CD4-positive, CD25-positive, alpha-beta regulatory T cell (primary cell): ENCODE measurements at regions not wholly inside any gene's neighbourhood (a gene's known extent, or its start where the extent isn't known, plus 50 kb on each side); places are given as distances from the start of the nearest gene placed in this dataset.

ENCODE experiments used
- ATAC-seq, 2 donors: fragments of 150-1000 bp; cut with Tn5 transposase; one replicate each; pipeline ENCODE4 v1.10.0; 2021; ENCODE audit warnings: low read depth in 2 of 2, moderate number of reproducible peaks in 2 of 2, moderate library complexity in 1 of 2
- DNase-seq, 3 donors: peaks; one replicate each; pipeline versions ENCODE4 v3.0.0 to v3.0.0-alpha.2; 2012 to 2022; ENCODE audit warnings: mixed read lengths in 1 of 3
- H3K27ac ChIP-seq: one replicate; pipeline ENCODE4 v1.7.0; 2013; ENCODE audit warnings: mild to moderate bottlenecking, low read length; ENCODE audit not compliant: insufficient read depth, poor library complexity, severe bottlenecking
- H3K27me3 ChIP-seq: one replicate; pipeline ENCODE4 v1.7.0; 2013; ENCODE audit warnings: low read length; ENCODE audit not compliant: control insufficient read depth, insufficient read depth
- H3K36me3 ChIP-seq: one replicate; pipeline ENCODE4 v1.7.0; 2013; ENCODE audit warnings: mild to moderate bottlenecking, low read length, moderate library complexity; ENCODE audit not compliant: control insufficient read depth, insufficient read depth
- H3K4me1 ChIP-seq: 2 replicates; pipeline ENCODE4 v1.7.0; 2013; ENCODE audit warnings: mild to moderate bottlenecking, low read length; ENCODE audit not compliant: insufficient read depth, control insufficient read depth, poor library complexity, severe bottlenecking
- H3K4me3 ChIP-seq: one replicate; pipeline ENCODE4 v1.7.0; 2013; ENCODE audit warnings: low read depth, mild to moderate bottlenecking, low read length, moderate library complexity
- H3K9me3 ChIP-seq, 2 experiments: 1 replicate in 1 of 2; 2 replicates in 1 of 2; pipeline ENCODE4 v1.7.0; 2013; ENCODE audit warnings: low read length in 2 of 2, mild to moderate bottlenecking in 1 of 2, moderate library complexity in 1 of 2; ENCODE audit not compliant: control insufficient read depth in 2 of 2
- H3K27ac Mint-ChIP-seq, 3 donors: one replicate each; pipeline ENCODE4 v1.8.0; 2020 to 2022; ENCODE audit warnings: mild to moderate bottlenecking in 3 of 3, mixed read lengths in 3 of 3, moderate library complexity in 2 of 3
- H3K27me3 Mint-ChIP-seq: one replicate; pipeline ENCODE4 v1.8.0; 2022; ENCODE audit warnings: mild to moderate bottlenecking, mixed read lengths
- H3K36me3 Mint-ChIP-seq: one replicate; pipeline ENCODE4 v1.8.0; 2020; ENCODE audit warnings: mixed read lengths
- H3K4me1 Mint-ChIP-seq, 4 donors: one replicate each; pipeline ENCODE4 v1.8.0; 2020 to 2022; ENCODE audit warnings: mixed read lengths in 4 of 4, mild to moderate bottlenecking in 1 of 4
- H3K4me3 Mint-ChIP-seq, 4 donors: one replicate each; pipeline ENCODE4 v1.8.0; 2020 to 2022; ENCODE audit warnings: mild to moderate bottlenecking in 4 of 4, mixed read lengths in 4 of 4, moderate library complexity in 3 of 4
- H3K9me3 Mint-ChIP-seq, 7 donors: one replicate each; pipeline ENCODE4 v1.8.0; 2020 to 2022; ENCODE audit warnings: mixed read lengths in 7 of 7, mild to moderate bottlenecking in 3 of 7, moderate library complexity in 2 of 7

DNA sequence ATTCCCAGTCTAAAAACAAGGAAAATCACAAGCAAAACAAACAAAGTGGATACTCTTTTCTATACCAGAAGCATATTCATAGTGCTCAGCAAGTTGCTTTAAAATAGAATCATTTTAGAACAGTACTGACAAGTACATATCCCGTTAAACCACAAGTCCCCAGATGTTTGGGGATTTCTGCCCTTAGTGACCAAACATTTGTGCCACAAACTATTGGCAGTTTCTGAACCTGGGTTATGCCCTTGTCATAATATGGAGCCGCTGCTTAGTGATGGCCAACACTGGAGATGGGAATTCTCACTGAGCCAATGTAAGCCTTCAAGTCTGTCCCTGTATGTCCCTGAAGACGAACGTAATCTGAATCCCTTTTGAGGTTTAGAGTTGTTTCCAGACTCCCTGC is 436.7 kb upstream of the JAG1 start:
- Mint-ChIP-seq H3K36me3 (no peaks in the 10 kb centered on the region), H3K4me1 (no peaks in the 10 kb centered on the region), H3K9me3 (peaks cover 0 to 8% (median 3%) of the 10 kb centered on the region in 7 donors), H3K4me3 (no peak overlapping the region), H3K27me3 (no peaks in the 10 kb centered on the region), H3K27ac (no peak overlapping the region)
- Histone ChIP-seq H3K36me3 (no peaks in the 10 kb centered on the region), H3K4me3 (no peak overlapping the region), H3K27me3 (no peaks in the 10 kb centered on the region), H3K27ac (no peak overlapping the region), H3K9me3 (no peaks in the 10 kb centered on the region), H3K4me1 (no peaks in the 10 kb centered on the region)
- ATAC-seq (no peak), DNase-seq (no peak)

GRCh38 chr20:11111191-11111590 is 437.4 kb upstream of the JAG1 start:
- Histone ChIP-seq H3K27ac (no peak overlapping the region), H3K27me3 (no peaks in the 10 kb centered on the region), H3K4me3 (no peak overlapping the region), H3K9me3 (no peaks in the 10 kb centered on the region), H3K4me1 (no peaks in the 10 kb centered on the region), H3K36me3 (no peaks in the 10 kb centered on the region)
- Mint-ChIP-seq H3K27me3 (no peaks in the 10 kb centered on the region), H3K4me3 (no peak overlapping the region), H3K9me3 (peaks cover 0 to 8% (median 3%) of the 10 kb centered on the region in 7 donors), H3K27ac (no peak overlapping the region), H3K4me1 (no peaks in the 10 kb centered on the region), H3K36me3 (no peaks in the 10 kb centered on the region)
- no peak for ATAC-seq
- DNase-seq, result no peak

- Mint-ChIP-seq H3K4me3 (no peak overlapping the region), H3K27me3 (no peaks in the 10 kb centered on the region), H3K4me1 (no peaks in the 10 kb centered on the region), H3K27ac (no peak overlapping the region), H3K36me3 (no peaks in the 10 kb centered on the region), H3K9me3 (peaks cover 0 to 8% (median 2%) of the 10 kb centered on the region in 7 donors)
- H3K27me3 ChIP-seq, result no peaks in the 10 kb centered on the region
- H3K4me1 ChIP-seq, result no peaks in the 10 kb centered on the region
- no peak overlapping the region for H3K27ac ChIP-seq
- H3K4me3 ChIP-seq, result no peak overlapping the region
- ATAC-seq, result no peak
- DNase-seq, result no peak
- H3K9me3 ChIP-seq, result peaks cover 0 to 1% of the 10 kb centered on the region in 2 experiments
- H3K36me3 ChIP-seq, result no peaks in the 10 kb centered on the region
Measured at GRCh38 chr20:11112832-11113231, 439.0 kb upstream of the JAG1 start.

DNA sequence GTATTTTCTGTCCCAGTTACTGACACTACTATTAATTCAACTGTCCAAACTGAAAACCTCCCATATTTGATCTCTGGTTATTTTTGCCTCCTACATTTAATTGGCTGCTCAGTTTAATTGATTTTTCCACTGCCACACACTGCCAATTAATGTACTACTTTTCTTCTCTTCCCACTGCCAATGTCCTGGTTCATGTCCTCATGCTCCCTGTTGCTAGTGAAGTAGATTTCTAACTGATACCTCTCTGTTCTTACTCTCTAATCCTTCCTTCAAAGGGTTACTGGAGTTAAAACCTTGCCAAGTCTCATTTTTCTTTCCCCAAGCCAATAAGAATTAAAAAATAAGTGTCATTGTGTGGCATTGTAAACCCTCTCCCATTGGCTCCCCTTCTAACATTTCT is 440.6 kb upstream of the JAG1 start:
- Mint-ChIP-seq H3K36me3 (no peaks in the 10 kb centered on the region), H3K4me3 (no peak overlapping the region), H3K27me3 (no peaks in the 10 kb centered on the region), H3K27ac (no peak overlapping the region), H3K9me3 (peaks cover 0 to 8% (median 2%) of the 10 kb centered on the region in 7 donors), H3K4me1 (no peaks in the 10 kb centered on the region)
- H3K9me3 ChIP-seq, result peaks cover 0 to 1% of the 10 kb centered on the region in 2 experiments
- no peak for DNase-seq
- no peak overlapping the region for H3K4me3 ChIP-seq
- ATAC-seq, result no peak
- no peaks in the 10 kb centered on the region for H3K27me3 ChIP-seq
- no peaks in the 10 kb centered on the region for H3K4me1 ChIP-seq
- no peaks in the 10 kb centered on the region for H3K36me3 ChIP-seq
- H3K27ac ChIP-seq, result no peak overlapping the region

DNA sequence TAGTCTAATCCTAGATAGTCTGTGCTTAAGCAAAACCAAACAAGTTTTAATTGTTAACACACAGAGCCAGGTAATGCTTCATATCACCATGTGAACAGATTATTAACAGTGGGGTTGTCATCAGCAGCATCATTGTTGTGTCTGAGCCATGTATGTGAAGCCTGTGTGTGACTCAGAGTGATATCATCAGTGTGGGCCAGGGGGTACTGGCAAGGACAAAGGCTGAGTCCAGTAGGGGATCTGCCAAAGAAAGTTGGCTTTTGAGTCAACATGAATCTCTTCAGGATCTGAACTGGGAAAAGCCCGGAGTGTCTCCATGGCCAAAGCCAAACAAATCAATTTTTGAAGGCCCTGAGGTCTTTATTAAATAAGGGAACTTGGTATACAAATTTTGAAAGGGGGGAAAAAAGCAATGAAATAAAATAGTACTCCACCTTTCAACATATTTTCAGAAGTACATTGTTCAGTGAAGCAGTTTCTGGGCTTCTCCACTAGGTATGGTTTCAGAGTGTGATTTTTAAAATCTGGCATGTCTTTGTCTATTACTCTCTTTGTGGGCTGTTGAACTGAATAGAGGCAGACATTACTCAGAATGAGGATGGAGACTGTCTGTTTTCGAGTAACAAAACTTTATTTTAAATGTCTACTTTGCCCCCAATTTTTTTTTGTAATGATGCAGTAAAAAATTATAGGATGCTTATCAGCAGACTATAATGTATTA is 444.2 kb upstream of the JAG1 start:
- Mint-ChIP-seq H3K27ac (no peak overlapping the region), H3K27me3 (no peaks in the 10 kb centered on the region), H3K9me3 (peaks cover 0 to 5% (median 4%) of the 10 kb centered on the region in 7 donors), H3K4me3 (no peak overlapping the region), H3K36me3 (no peaks in the 10 kb centered on the region), H3K4me1 (no peaks in the 10 kb centered on the region)
- H3K27me3 ChIP-seq, result no peaks in the 10 kb centered on the region
- H3K36me3 ChIP-seq, result no peaks in the 10 kb centered on the region
- no peak for DNase-seq
- no peak overlapping the region for H3K4me3 ChIP-seq
- no peak for ATAC-seq
- peaks cover 0 to 1% of the 10 kb centered on the region in 2 experiments for H3K9me3 ChIP-seq
- H3K4me1 ChIP-seq, result no peaks in the 10 kb centered on the region
- no peak overlapping the region for H3K27ac ChIP-seq

GRCh38 chr20:11118802-11119380 is 445.1 kb upstream of the JAG1 start:
- Histone ChIP-seq H3K36me3 (no peaks in the 10 kb centered on the region), H3K4me3 (no peak overlapping the region), H3K27me3 (no peaks in the 10 kb centered on the region), H3K9me3 (peaks cover 0 to 1% of the 10 kb centered on the region in 2 experiments), H3K4me1 (no peaks in the 10 kb centered on the region), H3K27ac (no peak overlapping the region)
- Mint-ChIP-seq H3K36me3 (no peaks in the 10 kb centered on the region), H3K9me3 (peaks cover under 1 to 9% (median 2%) of the 10 kb centered on the region in 7 donors), H3K4me1 (no peaks in the 10 kb centered on the region), H3K27ac (no peak overlapping the region), H3K4me3 (no peak overlapping the region), H3K27me3 (no peaks in the 10 kb centered on the region)
- ATAC-seq, result no peak
- no peak for DNase-seq

DNA sequence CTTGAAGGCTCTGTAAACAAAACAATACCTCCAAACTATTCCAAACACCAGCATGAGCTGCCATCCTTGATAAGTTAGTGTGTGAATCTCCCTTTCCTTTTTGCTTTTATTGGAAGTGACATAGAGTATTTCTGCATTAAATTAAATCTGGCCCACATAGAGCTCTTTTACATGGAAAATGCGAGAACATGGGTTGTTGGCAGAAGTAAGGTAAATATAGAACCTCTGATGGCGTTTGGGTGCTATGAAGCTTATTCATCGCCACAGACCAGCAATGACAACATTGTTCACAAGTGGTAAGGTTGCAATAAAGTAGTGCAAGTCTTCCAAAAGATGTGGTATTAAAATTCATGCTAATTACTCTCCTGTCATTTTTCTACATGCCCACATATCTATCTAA is 445.8 kb upstream of the JAG1 start:
- Histone ChIP-seq H3K36me3 (no peaks in the 10 kb centered on the region), H3K9me3 (peaks cover 0 to 1% of the 10 kb centered on the region in 2 experiments), H3K4me1 (no peaks in the 10 kb centered on the region), H3K27ac (no peak overlapping the region), H3K27me3 (no peaks in the 10 kb centered on the region), H3K4me3 (no peak overlapping the region)
- H3K9me3 Mint-ChIP-seq, result peaks cover 0 to 12% (median 5%) of the 10 kb centered on the region in 7 donors
- no peaks in the 10 kb centered on the region for H3K4me1 Mint-ChIP-seq
- no peak for DNase-seq
- H3K27ac Mint-ChIP-seq, result no peak overlapping the region
- H3K4me3 Mint-ChIP-seq, result no peak overlapping the region
- no peak for ATAC-seq
- no peaks in the 10 kb centered on the region for H3K27me3 Mint-ChIP-seq
- H3K36me3 Mint-ChIP-seq, result no peaks in the 10 kb centered on the region

- H3K4me3 Mint-ChIP-seq, result no peak overlapping the region
- no peaks in the 10 kb centered on the region for H3K27me3 ChIP-seq
- no peaks in the 10 kb centered on the region for H3K27me3 Mint-ChIP-seq
- H3K36me3 ChIP-seq, result no peaks in the 10 kb centered on the region
- peaks cover 0 to 1% of the 10 kb centered on the region in 2 experiments for H3K9me3 ChIP-seq
- H3K4me3 ChIP-seq, result no peak overlapping the region
- no peak overlapping the region for H3K27ac ChIP-seq
- DNase-seq (no peak), ATAC-seq (no peak)
- no peaks in the 10 kb centered on the region for H3K4me1 Mint-ChIP-seq
- H3K9me3 Mint-ChIP-seq, result peaks cover 0 to 13% (median 6%) of the 10 kb centered on the region in 7 donors
- H3K27ac Mint-ChIP-seq, result no peak overlapping the region
- no peaks in the 10 kb centered on the region for H3K4me1 ChIP-seq
- H3K36me3 Mint-ChIP-seq, result no peaks in the 10 kb centered on the region
Measured at GRCh38 chr20:11120431-11120830, 446.6 kb upstream of the JAG1 start.
